Loucy (cell line): ENCODE measurements at regions not wholly inside any gene's neighbourhood (a gene's known extent, or its start where the extent isn't known, plus 50 kb on each side); places are given as distances from the start of the nearest gene placed in this dataset.
A peak's percentile ranks its signal among the peaks of the same experiment; 100 is the strongest.

Experiments
- H2AFZ ChIP-seq: fragments of 200-600 bp; sonication (generic); 2 replicates; pipeline ENCODE4 v1.6.0; 2016; ENCODE audit warnings: antibody characterized with exemption, mild to moderate bottlenecking, low read length, moderate library complexity
- H3F3A ChIP-seq: fragments of 200-600 bp; 2 replicates; pipeline ENCODE4 v1.6.0; 2016; ENCODE audit warnings: antibody characterized with exemption, low read depth, mild to moderate bottlenecking
- H3K27me3 ChIP-seq: fragments of 200-600 bp; sonication (generic); 2 replicates; pipeline ENCODE4 v1.6.1; 2014; ENCODE audit warnings: low read length, mild to moderate bottlenecking; ENCODE audit not compliant: insufficient read depth, poor library complexity, severe bottlenecking
- H3K36me3 ChIP-seq: fragments of 200-600 bp; sonication (generic); 2 replicates; pipeline ENCODE4 v1.6.1; 2016; ENCODE audit warnings: low read length; ENCODE audit not compliant: insufficient read depth
- H3K4me1 ChIP-seq: fragments of 200-600 bp; sonication (generic); 2 replicates; pipeline ENCODE4 v1.5.1; 2014; ENCODE audit warnings: low read length, mild to moderate bottlenecking; ENCODE audit not compliant: insufficient read depth, poor library complexity, severe bottlenecking
- H3K4me2 ChIP-seq: fragments of 200-600 bp; sonication (generic); 2 replicates; pipeline ENCODE4 v1.6.0; 2014; ENCODE audit warnings: antibody characterized with exemption, low read length, low read depth, mild to moderate bottlenecking; ENCODE audit not compliant: poor library complexity, severe bottlenecking
- H3K4me3 ChIP-seq: fragments of 200-600 bp; sonication (generic); 2 replicates; pipeline ENCODE4 v1.5.1; 2014; ENCODE audit warnings: low read length, mild to moderate bottlenecking, mixed read lengths; ENCODE audit not compliant: poor library complexity, severe bottlenecking
- H3K79me2 ChIP-seq: fragments of 200-600 bp; sonication (generic); 2 replicates; pipeline ENCODE4 v1.6.1; 2014; ENCODE audit warnings: low read length; ENCODE audit not compliant: insufficient read depth
- H3K9ac ChIP-seq: fragments of 200-600 bp; sonication (generic); 2 replicates; pipeline ENCODE4 v1.6.0; 2014; ENCODE audit warnings: mild to moderate bottlenecking, low read depth, low read length, moderate library complexity; ENCODE audit not compliant: poor library complexity, severe bottlenecking
- H3K9me2 ChIP-seq: fragments of 200-600 bp; sonication (generic); replicated peaks from 2 replicates; pipeline ENCODE4 v1.6.1; 2016; ENCODE audit warnings: low read depth, low read length, mixed read lengths
- H3K9me3 ChIP-seq: fragments of 200-600 bp; sonication (generic); 2 replicates; pipeline ENCODE4 v1.6.1; 2014; ENCODE audit warnings: mild to moderate bottlenecking, antibody characterized with exemption, low read length, low read depth; ENCODE audit not compliant: insufficient read depth
- H4K20me1 ChIP-seq: fragments of 200-600 bp; sonication (generic); 2 replicates; pipeline ENCODE4 v1.6.0; 2014; ENCODE audit warnings: antibody characterized with exemption, low read length, mild to moderate bottlenecking; ENCODE audit not compliant: insufficient read depth, poor library complexity, severe bottlenecking
- CTCF ChIP-seq: fragments of 200-600 bp; sonication (generic); conservative IDR thresholded peaks from 2 replicates; pipeline ENCODE4 v1.5.1; 2014; ENCODE audit warnings: mild to moderate bottlenecking, antibody characterized with exemption, low read length
- EZH2phosphoT487 ChIP-seq: fragments of 200-600 bp; IDR thresholded peaks from 2 replicates; pipeline ENCODE4 v1.6.1; 2018; ENCODE audit warnings: antibody characterized with exemption, mild to moderate bottlenecking, moderate library complexity, borderline replicate concordance

- Histone ChIP-seq H3K9me2 (no peaks in the 10 kb centered on the region), H3F3A (no peaks in the 10 kb centered on the region), H2AFZ (no peak overlapping the region), H4K20me1 (no peaks in the 10 kb centered on the region), H3K9ac (no peak overlapping the region), H3K4me2 (no peak overlapping the region), H3K4me3 (no peak overlapping the region), H3K79me2 (no peaks in the 10 kb centered on the region), H3K9me3 (peaks cover 10% of the 10 kb centered on the region; the same call in 1 of the 2 replicates), H3K4me1 (no peaks in the 10 kb centered on the region), H3K36me3 (no peaks in the 10 kb centered on the region), H3K27me3 (no peaks in the 10 kb centered on the region)
- TF ChIP-seq EZH2phosphoT487 (no peak), CTCF (no peak)
These were observed 495.2 kb downstream of the DIRAS2 start for GRCh38 chr9:90147426-90147825.

- Histone ChIP-seq H3F3A (peaks cover 3% of the 10 kb centered on the region), H3K27me3 (no peaks in the 10 kb centered on the region), H3K36me3 (no peaks in the 10 kb centered on the region), H3K4me3 (no peak overlapping the region), H2AFZ (no peak overlapping the region; the same call in 1 of the 2 replicates), H3K9ac (no peak overlapping the region), H4K20me1 (no peaks in the 10 kb centered on the region), H3K4me2 (no peak overlapping the region), H3K79me2 (no peaks in the 10 kb centered on the region), H3K9me2 (no peaks in the 10 kb centered on the region), H3K9me3 (no peaks in the 10 kb centered on the region), H3K4me1 (peaks cover 26% of the 10 kb centered on the region)
- no peak for TF ChIP-seq EZH2phosphoT487
- no peak for TF ChIP-seq CTCF
These were observed 486.3 kb downstream of the DIRAS2 start for GRCh38 chr9:90156318-90156717.

GRCh38 chr9:90162326-90162725, 480.3 kb downstream of the DIRAS2 start:
- Histone ChIP-seq H3K4me3 (no peak overlapping the region), H2AFZ (no peak overlapping the region), H3K9me3 (no peaks in the 10 kb centered on the region), H4K20me1 (no peaks in the 10 kb centered on the region), H3K4me2 (peak overlapping the region; percentile 46), H3K79me2 (no peaks in the 10 kb centered on the region), H3K9ac (peak overlapping the region; percentile 11), H3K27me3 (no peaks in the 10 kb centered on the region), H3K36me3 (no peaks in the 10 kb centered on the region), H3K9me2 (no peaks in the 10 kb centered on the region), H3F3A (peaks cover 6% of the 10 kb centered on the region), H3K4me1 (peaks cover 46% of the 10 kb centered on the region)
- TF ChIP-seq CTCF = no peak
- TF ChIP-seq EZH2phosphoT487 = no peak
